ENCODE measurements at regions not wholly inside any gene's neighbourhood (a gene's known extent, or its start where the extent isn't known, plus 50 kb on each side); places are given as distances from the start of the nearest gene placed in this dataset.

DNA sequence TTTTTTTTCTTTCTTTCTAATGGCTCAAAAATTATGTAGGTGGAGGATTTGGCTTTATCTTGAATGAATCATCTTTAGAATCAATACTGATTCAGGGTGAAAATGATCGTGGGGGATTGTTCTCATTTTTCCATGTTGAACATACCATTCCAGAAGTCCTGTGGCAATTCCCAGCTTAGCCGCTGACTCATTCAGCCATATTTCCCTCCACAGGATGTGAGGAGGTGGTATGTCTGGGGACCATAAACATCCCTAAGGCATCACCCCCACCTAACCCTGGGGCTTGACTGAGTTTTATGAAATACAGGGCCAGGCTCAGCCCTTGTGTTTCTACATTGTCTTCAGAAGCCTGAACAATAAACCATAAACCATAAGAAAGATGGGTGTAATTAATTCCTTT, 92.7 kb upstream of the FN1 start:
- no peak for DNase-seq

DNA sequence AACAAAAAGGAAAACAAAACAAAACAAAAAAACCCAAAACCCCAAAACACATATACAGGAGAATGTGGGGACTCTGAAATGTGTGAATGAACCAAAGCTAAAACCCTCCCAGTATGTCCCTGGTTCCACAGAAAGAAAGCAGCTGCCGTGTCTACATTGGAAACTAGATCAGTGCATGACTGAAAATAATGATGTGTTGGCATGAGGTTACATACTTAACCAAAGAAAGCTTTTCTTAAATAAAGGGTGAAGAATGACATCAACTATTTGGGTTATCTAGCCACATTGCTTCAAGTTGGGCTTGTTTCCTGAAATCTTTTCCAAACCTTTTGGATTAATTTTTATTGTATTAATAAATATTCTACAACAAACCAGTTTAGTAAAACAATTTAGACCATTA, 91.9 kb upstream of the FN1 start:
- DNase-seq, result no peak

GRCh38 chr2:215526341-215526740, 90.5 kb upstream of the FN1 start:
- DNase-seq, result no peak

DNA sequence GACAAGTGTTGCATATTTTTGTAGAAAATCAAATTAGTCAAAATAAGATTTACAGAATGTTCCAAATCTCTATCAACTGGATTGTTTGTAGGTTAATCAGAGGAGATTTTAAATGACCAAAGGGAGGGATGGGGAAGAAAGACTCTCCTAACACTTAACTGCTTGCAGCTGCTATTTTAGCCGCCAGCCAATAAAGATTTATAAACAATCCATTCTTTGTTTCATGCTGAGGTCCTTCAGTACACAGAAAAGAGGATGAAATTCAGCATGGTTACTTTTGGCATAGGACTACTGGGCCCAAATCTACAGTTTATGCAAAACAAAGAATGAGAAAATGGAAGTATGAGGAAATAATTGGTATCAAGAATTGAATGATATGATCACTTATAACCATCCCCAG, 86.4 kb upstream of the FN1 start:
- no peak for DNase-seq

DNA sequence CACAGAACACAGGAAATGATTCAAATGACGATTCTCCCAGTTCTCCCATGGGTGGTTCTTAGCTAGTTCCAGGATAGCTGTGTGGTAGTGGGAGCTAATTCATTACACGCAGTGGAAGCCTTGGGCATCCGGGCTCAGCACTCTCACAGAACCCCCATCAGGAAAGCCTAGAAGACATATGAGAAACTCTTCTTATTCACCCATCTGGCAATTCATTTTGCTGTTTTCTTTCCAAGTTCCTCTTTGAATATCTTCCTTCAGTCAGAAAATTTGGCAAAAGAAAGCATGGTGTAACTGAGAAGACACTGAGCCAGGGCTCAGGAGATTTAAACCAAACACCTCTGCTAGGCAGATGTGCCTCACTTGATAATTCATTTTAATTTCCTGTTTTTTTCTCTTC, 85.2 kb upstream of the FN1 start:
- DNase-seq, result no peak

DNA sequence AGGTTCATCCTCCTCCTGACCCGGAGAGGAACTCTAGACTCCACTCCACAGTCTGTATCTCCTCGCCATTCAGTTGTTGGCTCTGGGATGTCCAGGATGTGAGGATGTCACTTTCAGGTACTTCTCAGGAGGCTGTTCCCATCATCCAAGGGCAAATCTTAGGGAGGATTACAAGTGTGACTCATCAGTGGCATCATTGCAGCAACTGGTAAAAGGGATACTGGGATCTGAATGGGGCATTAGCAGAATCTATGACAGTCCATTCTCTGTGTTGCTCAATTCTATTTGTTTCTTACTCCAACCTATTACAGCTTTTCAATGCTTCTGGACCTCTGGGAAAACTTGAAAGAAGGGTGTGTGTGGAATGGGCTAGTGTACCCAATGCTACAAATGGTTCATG, 81.5 kb upstream of the FN1 start:
- no peak for DNase-seq

- DNase-seq, result no peak
Measured at GRCh38 chr2:215514516-215514915, 78.6 kb upstream of the FN1 start.

DNA sequence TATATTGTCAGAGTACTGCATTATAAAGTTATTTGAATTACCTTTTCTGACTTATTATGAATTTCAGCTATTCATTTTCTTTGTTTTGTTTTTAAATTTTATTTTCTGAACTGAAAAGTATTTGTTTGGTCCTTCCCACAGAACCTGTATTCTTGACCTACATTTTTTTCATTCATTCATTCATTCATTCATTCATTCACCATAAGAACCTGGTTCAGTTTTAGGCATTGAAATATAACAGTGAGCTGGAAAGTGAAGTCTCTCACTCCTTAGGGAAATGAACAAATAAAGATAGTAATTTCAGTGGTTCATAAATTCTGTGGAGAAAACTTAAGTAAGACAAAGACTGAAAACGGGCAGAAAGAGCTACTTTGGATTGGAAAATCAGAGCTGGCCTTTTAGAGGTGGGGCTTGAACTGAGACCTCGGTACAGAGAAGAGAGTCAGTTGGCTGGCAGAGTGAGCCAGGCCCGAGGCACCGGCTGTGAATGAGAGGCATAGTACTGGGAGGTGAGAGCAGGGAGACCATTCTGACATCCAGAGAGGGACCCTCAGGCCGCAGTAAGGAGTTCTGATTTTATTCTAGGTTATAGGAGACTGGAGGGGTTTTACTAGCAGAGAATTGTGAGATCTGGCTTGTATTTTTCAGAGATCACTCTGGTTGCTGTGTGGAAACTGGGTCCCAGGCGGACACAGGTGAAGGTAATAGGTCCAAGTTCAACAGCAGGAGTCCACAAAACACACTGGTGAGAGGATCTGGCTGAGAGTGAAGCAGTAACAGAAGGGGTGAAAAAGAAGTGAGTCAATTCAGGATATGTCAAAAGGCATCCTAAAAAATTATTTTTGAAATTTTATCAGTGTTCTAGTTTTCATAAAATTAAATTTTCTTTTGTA, 75.8 kb upstream of the FN1 start:
- DNase-seq, result no peak

DNA sequence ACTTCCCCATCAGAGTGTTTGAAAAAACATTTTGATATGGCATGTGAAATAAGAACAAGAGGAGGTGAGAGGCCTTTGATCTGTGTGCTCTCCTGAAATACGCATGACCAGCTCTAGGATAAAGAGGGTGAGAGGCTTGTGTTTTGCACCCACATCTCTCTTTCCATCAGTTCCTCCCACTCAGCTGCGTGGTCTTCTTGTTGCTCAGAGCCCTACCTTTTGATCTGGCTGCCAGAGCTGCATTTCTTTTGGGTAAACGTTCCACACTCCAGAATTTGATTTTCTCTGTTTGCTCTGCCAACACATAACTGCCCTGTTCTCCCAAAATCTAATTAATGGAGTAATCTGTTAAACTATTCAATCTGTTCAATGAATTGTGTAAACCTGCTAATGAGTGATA, 72.0 kb upstream of the FN1 start:
- DNase-seq, result no peak

DNA sequence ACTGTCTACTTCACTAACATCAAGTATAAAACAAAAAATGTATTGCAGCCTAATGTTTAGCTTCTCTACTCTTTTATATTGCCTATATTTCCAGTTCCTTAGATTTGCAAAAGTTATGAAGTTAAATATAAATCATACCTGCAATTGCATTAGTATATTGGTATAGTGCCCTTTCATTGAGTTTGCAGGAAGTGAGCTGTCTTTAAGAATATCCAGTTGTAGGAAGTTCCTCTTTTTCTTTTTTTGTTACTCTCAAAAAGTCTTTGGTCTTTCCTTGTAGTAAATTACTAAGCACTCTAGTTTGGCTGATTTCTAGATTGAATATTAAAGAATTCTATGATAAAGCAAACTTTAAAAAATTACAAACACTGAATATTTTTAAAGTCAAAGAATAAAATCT, 71.3 kb upstream of the FN1 start:
- no peak for DNase-seq

GRCh38 chr2:215506604-215506990, 70.7 kb upstream of the FN1 start:
- DNase-seq, result no peak

GRCh38 chr2:215505044-215505786, 69.3 kb upstream of the FN1 start:
- DNase-seq, result no peak

DNA sequence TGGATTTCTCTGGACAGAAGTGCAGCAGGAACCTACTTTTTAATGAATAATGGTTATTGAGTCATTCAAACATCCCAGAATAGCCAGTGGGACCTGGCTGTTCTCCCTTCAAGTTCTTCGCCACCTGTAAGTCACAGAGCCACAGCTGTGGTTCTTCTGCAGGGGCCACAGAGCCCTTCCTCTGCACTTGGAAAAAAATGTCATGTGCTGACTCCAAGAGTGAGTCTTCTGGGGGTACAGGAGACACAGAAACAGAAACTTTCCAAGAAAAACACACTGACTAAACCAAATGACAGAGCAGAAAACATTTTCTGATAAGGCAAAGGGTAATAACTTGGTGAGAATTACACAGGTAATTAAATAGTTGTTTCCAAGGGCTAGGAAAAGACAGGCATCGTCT, 68.7 kb upstream of the FN1 start:
- DNase-seq, result no peak

DNA sequence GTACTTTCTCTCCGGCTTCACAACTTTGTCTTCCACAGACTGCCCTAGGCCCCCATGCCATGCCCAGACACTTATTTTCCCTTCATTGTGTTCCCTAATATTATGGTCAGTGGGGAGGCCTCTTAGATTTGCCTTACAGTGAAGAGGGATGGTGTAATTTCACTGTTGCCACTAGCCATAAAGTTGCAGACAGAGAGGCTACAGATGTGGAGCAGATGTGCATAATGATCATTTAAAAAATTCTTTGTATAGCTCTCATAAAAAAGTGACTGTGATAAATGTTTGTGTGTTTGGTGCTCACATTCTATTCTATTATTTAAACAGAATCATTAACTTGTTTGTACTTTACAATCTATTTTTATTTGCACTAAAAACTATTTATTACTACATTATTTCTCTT, 67.5 kb upstream of the FN1 start:
- no peak for DNase-seq

DNA sequence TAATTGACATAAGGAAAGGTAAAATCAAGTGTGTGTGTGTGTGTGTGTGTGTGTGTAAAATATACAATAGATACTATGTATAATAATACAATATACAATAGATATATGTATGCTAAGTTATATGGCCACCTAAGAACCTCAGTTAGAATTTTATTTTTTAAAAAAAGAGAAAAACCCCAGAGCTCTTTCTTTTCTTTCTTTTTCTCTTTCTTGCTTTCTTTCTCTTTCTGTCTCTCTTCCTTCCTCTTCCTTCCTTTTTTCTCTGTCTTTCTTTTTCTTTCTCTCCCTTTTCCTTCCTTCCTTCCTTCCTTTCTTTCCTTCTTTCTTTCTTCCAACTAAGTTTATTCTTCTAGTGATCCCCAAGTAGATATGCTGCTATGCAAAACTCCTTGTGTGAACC, 64.6 kb upstream of the FN1 start:
- no peak for DNase-seq

DNA sequence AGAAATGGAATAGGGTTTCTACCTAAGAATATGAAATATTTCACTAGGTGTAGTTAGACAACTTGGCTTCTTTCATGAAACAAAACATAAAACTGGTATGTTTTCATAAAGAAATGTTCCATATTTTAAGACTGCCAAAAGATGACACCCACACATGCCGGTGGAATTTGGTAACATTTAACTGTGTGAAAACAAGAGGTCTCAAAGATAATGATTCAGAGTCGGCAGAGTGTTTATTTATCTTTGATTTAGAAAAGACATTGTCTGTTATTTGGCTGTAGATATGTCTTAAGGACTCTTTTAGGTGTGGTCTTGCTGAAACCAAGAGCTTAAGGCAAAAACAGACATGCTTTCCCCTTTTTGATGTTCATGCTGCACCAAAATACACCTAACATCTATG, 63.5 kb upstream of the FN1 start:
- DNase-seq, result no peak

DNA sequence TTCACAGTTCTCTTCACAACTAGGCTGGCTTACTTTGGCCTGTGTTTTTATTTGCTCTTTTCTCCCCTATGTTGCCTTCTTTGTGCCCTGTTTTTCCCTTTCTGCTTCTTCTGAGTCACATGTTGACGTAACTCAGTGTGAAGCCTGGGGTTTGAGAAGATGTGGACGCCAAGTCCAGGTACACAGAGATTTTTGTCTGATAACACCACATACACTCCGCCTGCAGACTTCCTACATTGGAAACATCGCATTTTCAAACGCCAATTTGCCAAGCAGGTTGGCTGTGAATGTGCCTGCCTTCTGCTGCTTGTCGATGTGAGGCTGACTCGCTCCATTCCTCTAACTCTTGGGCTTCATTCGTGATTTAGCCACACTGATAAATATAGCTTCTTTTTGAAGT, 62.6 kb upstream of the FN1 start:
- no peak for DNase-seq

GRCh38 chr2:215493376-215493775, 57.5 kb upstream of the FN1 start:
- DNase-seq, result no peak

DNA sequence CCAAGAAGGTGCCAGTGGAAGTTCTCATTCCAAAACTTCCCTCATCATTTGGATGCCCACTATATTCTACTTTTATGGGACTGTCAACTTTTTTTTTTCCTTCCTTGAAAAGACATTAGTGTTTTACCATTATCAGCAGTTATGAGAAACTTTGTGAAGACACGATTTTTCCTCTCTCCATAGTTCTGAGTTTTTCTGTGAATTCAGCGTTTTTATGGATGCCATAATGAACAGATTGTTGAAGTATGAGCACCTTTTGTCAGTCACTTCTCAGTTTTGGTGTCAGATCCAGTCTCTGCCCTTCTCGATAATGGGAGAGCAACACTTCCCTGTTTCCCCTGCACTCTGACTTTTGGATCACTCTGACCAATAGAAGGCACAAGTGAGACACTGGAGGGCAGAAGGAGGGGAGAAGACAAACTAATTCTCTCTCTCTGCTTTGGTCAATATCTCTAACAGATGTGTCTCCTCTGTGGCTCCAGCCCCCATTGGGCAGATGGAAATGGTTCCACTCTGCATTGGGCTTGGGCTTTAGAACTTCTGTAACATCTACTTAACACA, 53.5 kb upstream of the FN1 start:
- DNase-seq, result no peak

- no peak for DNase-seq
Measured at GRCh38 chr2:215487002-215487372, 51.1 kb upstream of the FN1 start.

GRCh38 chr2:215486291-215487001, 50.6 kb upstream of the FN1 start:
- no peak for DNase-seq
